ENCODE measurements at regions not wholly inside any gene's neighbourhood (a gene's known extent, or its start where the extent isn't known, plus 50 kb on each side); places are given as distances from the start of the nearest gene placed in this dataset.

GRCh38 chr11:80798174-80798573 is 1357.3 kb upstream of the TENM4 start:
- TF ChIP-seq EZH2 (IDR thresholded peaks at IDR 0.05; ENCODE audit: borderline replicate concordance, low read length) (no peak), CTCF (conservative IDR thresholded peaks at IDR 0.05 in 1 of 2, IDR thresholded peaks at IDR 0.05 in 1 of 2; ENCODE audit: extremely low read depth in 1 of 2, insufficient read depth in 1 of 2, low read depth in 1 of 2, low read length in 2 of 2) (no peak)

Measured in mammary epithelial cell (primary cell).